WTC11 (cell line): ENCODE measurements at regions not wholly inside any gene's neighbourhood (a gene's known extent, or its start where the extent isn't known, plus 50 kb on each side); places are given as distances from the start of the nearest gene placed in this dataset.

Experiments used
- ATAC-seq: fragments of 200-7000 bp; cut with Tn5 transposase; 2 replicates; pipeline ENCODE4 v1.10.0; 2021; ENCODE audit warnings: mild to moderate bottlenecking, moderate library complexity
- CTCF ChIA-PET: fragments of 300-600 bp; sonication (Branson Sonifier 250); formaldehyde crosslinking; loops from one replicate; lab custom pipeline; 2021; ENCODE audit warnings: antibody characterized with exemption; lab: Charles Lee
- POLR2A ChIA-PET: fragments of 350-600 bp; sonication (Branson Sonifier 250); formaldehyde crosslinking; loops from one replicate; lab custom pipeline; 2021; ENCODE audit warnings: antibody characterized with exemption; lab: Charles Lee
- DNase-seq: peaks from one replicate; pipeline ENCODE4 v3.0.0; 2021; ENCODE audit warnings: low spot score
- H3K27ac Mint-ChIP-seq: 2 replicates; pipeline ENCODE4 v1.8.0; 2021; ENCODE audit warnings: mixed read lengths
- H3K27me3 Mint-ChIP-seq: 2 replicates; pipeline ENCODE4 v1.8.0; 2021; ENCODE audit warnings: low read depth, mild to moderate bottlenecking, moderate library complexity, mixed read lengths
- H3K36me3 Mint-ChIP-seq: 2 replicates; pipeline ENCODE4 v1.8.0; 2021; ENCODE audit warnings: mixed read lengths
- H3K4me1 Mint-ChIP-seq: 2 replicates; pipeline ENCODE4 v1.8.0; 2022; ENCODE audit warnings: mixed read lengths
- H3K4me3 Mint-ChIP-seq: 2 replicates; pipeline ENCODE4 v1.8.0; 2021; ENCODE audit warnings: mild to moderate bottlenecking, moderate library complexity, mixed read lengths
- H3K9me3 Mint-ChIP-seq: 2 replicates; pipeline ENCODE4 v1.8.0; 2021; ENCODE audit warnings: mixed read lengths
- E2F1 ChIP-seq: sonication (generic); formaldehyde crosslinking; IDR thresholded peaks from 2 replicates; pipeline ENCODE4 v1.8.0; 2022; ENCODE audit warnings: mild to moderate bottlenecking, missing genetic modification reagents
- E2F4 ChIP-seq: sonication (generic); formaldehyde crosslinking; IDR thresholded peaks from 2 replicates; pipeline ENCODE4 v1.8.1; 2022; ENCODE audit warnings: low read depth, mild to moderate bottlenecking, moderate library complexity, missing genetic modification reagents, borderline replicate concordance
- ESRRA ChIP-seq: sonication (generic); formaldehyde crosslinking; IDR thresholded peaks from 2 replicates; pipeline ENCODE4 v1.8.1; 2022; ENCODE audit warnings: mild to moderate bottlenecking, missing genetic modification reagents, borderline replicate concordance
- FOXP1 ChIP-seq: sonication (generic); formaldehyde crosslinking; IDR thresholded peaks from 2 replicates; pipeline ENCODE4 v1.8.0; 2022; ENCODE audit warnings: missing genetic modification reagents, mild to moderate bottlenecking, moderate library complexity, borderline replicate concordance
- FOXP4 ChIP-seq: sonication (generic); formaldehyde crosslinking; IDR thresholded peaks from 2 replicates; pipeline ENCODE4 v1.8.0; 2022; ENCODE audit warnings: mild to moderate bottlenecking, missing genetic modification reagents
- GRHL2 ChIP-seq: fragments of 250-450 bp; sonication (Bioruptor Pico); IDR thresholded peaks from 2 replicates; pipeline ENCODE4 v1.8.0; 2022; ENCODE audit warnings: mild to moderate bottlenecking, moderate library complexity; ENCODE audit not compliant: insufficient replicate concordance, severe bottlenecking
- GTF2I ChIP-seq: fragments of 250-450 bp; sonication (Bioruptor Pico); conservative IDR thresholded peaks from 2 replicates; pipeline ENCODE4 v1.4.0; 2021; ENCODE audit warnings: mild to moderate bottlenecking
- HMGA2 ChIP-seq: fragments of 250-450 bp; sonication (Bioruptor Pico); IDR thresholded peaks from 2 replicates; pipeline ENCODE4 v1.4.0; 2021; ENCODE audit warnings: mild to moderate bottlenecking, moderate library complexity
- IRF1 ChIP-seq: sonication (generic); formaldehyde crosslinking; IDR thresholded peaks from 2 replicates; pipeline ENCODE4 v1.8.0; 2023; ENCODE audit warnings: missing genetic modification reagents
- MAX ChIP-seq: sonication (generic); formaldehyde crosslinking; IDR thresholded peaks from 2 replicates; pipeline ENCODE4 v1.8.0; 2022; ENCODE audit warnings: mild to moderate bottlenecking, missing genetic modification reagents
- MYBL2 ChIP-seq: sonication (generic); formaldehyde crosslinking; IDR thresholded peaks from 2 replicates; pipeline ENCODE4 v1.8.1; 2023; ENCODE audit warnings: mild to moderate bottlenecking, moderate library complexity, missing genetic modification reagents
- NFYB ChIP-seq: sonication (generic); formaldehyde crosslinking; conservative IDR thresholded peaks from 2 replicates; pipeline ENCODE4 v1.8.0; 2022; ENCODE audit warnings: low read depth, missing genetic modification reagents
- NR1H2 ChIP-seq: sonication (generic); formaldehyde crosslinking; IDR thresholded peaks from 2 replicates; pipeline ENCODE4 v1.9.0; 2021; ENCODE audit warnings: mild to moderate bottlenecking, moderate library complexity, missing genetic modification reagents
- NR3C1 ChIP-seq: sonication (generic); formaldehyde crosslinking; conservative IDR thresholded peaks from 2 replicates; pipeline ENCODE4 v1.8.1; 2023; ENCODE audit warnings: low read depth, mild to moderate bottlenecking, missing genetic modification reagents
- SOX15 ChIP-seq: fragments of 250-450 bp; sonication (Bioruptor Pico); IDR thresholded peaks from 2 replicates; pipeline ENCODE4 v1.9.0; 2021; ENCODE audit warnings: mild to moderate bottlenecking
- SP1 ChIP-seq: sonication (generic); formaldehyde crosslinking; conservative IDR thresholded peaks from 2 replicates; pipeline ENCODE4 v1.8.1; 2022; ENCODE audit warnings: missing genetic modification reagents
- STAT6 ChIP-seq: sonication (generic); formaldehyde crosslinking; conservative IDR thresholded peaks from 2 replicates; pipeline ENCODE4 v1.8.1; 2023; ENCODE audit warnings: mild to moderate bottlenecking, low read depth, missing genetic modification reagents, moderate library complexity
- TCF7 ChIP-seq: sonication (generic); formaldehyde crosslinking; IDR thresholded peaks from 2 replicates; pipeline ENCODE4 v1.8.0; 2022; ENCODE audit warnings: mild to moderate bottlenecking, low read depth, missing genetic modification reagents, moderate library complexity
- ZNF138 ChIP-seq: sonication (generic); formaldehyde crosslinking; conservative IDR thresholded peaks from 2 replicates; pipeline ENCODE4 v1.8.1; 2022; ENCODE audit warnings: mild to moderate bottlenecking, moderate library complexity, missing genetic modification reagents
- ZNF232 ChIP-seq: sonication (generic); formaldehyde crosslinking; IDR thresholded peaks from 2 replicates; pipeline ENCODE4 v1.8.0; 2022; ENCODE audit warnings: mild to moderate bottlenecking, missing genetic modification reagents
- ZNF416 ChIP-seq: fragments of 250-450 bp; sonication (Bioruptor Pico); IDR thresholded peaks from 2 replicates; pipeline ENCODE4 v1.9.0; 2021; ENCODE audit warnings: mild to moderate bottlenecking, inconsistent platforms
- ZSCAN18 ChIP-seq: fragments of 250-450 bp; sonication (Bioruptor Pico); IDR thresholded peaks from 2 replicates; pipeline ENCODE4 v2.1.2; 2022; ENCODE audit warnings: mild to moderate bottlenecking, moderate library complexity

- TF ChIP-seq STAT6 (CRISPR knock-in tag) = no peak
- no peak for TF ChIP-seq TCF7 (CRISPR knock-in tag)
Measured at GRCh38 chr14:61620130-61620946, 75.0 kb upstream of the HIF1A start (continued).

GRCh38 chr14:61621444-61621843 lies 73.9 kb upstream of the HIF1A start:
- no peak overlapping the region for H3K4me3 Mint-ChIP-seq
- peaks cover 8% of the 10 kb centered on the region for H3K9me3 Mint-ChIP-seq
- no peaks in the 10 kb centered on the region for H3K36me3 Mint-ChIP-seq
- DNase-seq (no peak), ATAC-seq (no peak)
- peaks cover 7% of the 10 kb centered on the region; the same call in 1 of the 2 replicates for H3K4me1 Mint-ChIP-seq
- no peak for TF ChIP-seq GTF2I
- TF ChIP-seq ZNF232 (CRISPR knock-in tag) = no peak
- TF ChIP-seq MAX (CRISPR knock-in tag) = no peak
- TF ChIP-seq SP1 (CRISPR knock-in tag) = no peak
- CTCF ChIA-PET = interaction anchor here (0.9 kb wide), 1 partner anchor 325 kb away, joined by 3 read pairs; no protein-coding TSS in a partner anchor
- no peaks in the 10 kb centered on the region for H3K27me3 Mint-ChIP-seq
- H3K27ac Mint-ChIP-seq = no peak overlapping the region
- POLR2A ChIA-PET = no interaction called here

- no peaks in the 10 kb centered on the region for H3K36me3 Mint-ChIP-seq
- ATAC-seq (no peak), DNase-seq (no peak)
- ChIA-PET POLR2A (no interaction called here), CTCF (no interaction called here)
- peaks cover 8% of the 10 kb centered on the region for H3K9me3 Mint-ChIP-seq
- H3K4me1 Mint-ChIP-seq = peaks cover 7% of the 10 kb centered on the region; the same call in 1 of the 2 replicates
- H3K27ac Mint-ChIP-seq = no peak overlapping the region
- H3K4me3 Mint-ChIP-seq = no peak overlapping the region
- H3K27me3 Mint-ChIP-seq = no peaks in the 10 kb centered on the region
- TF ChIP-seq E2F4 (CRISPR knock-in tag) (no peak), E2F1 (no peak), SOX15 (CRISPR knock-in tag) (no peak), TCF7 (CRISPR knock-in tag) (no peak), NR3C1 (no peak), ZNF138 (no peak), MYBL2 (CRISPR knock-in tag) (no peak), ZNF416 (no peak), NFYB (no peak), IRF1 (CRISPR knock-in tag) (no peak), NR1H2 (CRISPR knock-in tag) (no peak), FOXP4 (CRISPR knock-in tag) (no peak), FOXP1 (no peak), ZNF232 (CRISPR knock-in tag) (no peak), ESRRA (CRISPR knock-in tag) (no peak), GRHL2 (CRISPR knock-in tag) (no peak), ZSCAN18 (no peak), HMGA2 (CRISPR knock-in tag) (no peak)
Measured at GRCh38 chr14:61622051-61622450, 73.3 kb upstream of the HIF1A start.
